ENCODE measurements at regions not wholly inside any gene's neighbourhood (a gene's known extent, or its start where the extent isn't known, plus 50 kb on each side); places are given as distances from the start of the nearest gene placed in this dataset.
"Not testable (repeated sequence)": the region's sequence is repeated elsewhere in the genome, so short reads cannot be mapped to it uniquely, and the experiment has no call there.

DNA sequence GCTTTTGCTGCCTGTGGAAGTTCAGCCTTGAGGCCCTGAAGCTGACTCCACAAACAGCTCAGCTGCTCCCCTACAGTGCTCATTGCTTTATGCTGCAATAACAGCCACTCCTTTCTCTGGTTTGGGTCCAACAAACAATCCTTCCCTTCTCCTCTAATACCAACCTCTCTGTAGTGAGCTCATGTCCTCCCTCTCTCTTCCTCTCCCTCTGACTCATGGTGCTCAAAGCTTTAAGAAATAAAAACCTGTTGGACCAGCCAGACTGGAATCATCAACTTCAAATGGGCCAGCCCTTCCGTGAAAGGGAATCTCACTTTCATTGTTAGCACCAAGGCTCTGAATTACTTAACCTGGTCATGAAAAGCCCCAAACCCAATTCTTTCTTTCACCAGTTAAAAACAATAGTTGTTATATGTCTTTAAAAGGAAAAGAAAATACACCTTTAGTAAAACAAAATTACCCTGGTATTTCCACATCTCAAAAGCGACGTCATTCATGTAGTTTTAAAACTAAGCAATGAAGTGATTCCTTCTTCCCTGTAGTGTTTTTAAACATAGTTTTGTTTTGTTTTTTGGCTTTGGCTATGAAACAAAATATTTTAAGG lies 126.4 kb downstream of the DUSP6 start:
- peak in 2 of 3 experiments; percentile 49 to 81 for DNase-seq

DNA sequence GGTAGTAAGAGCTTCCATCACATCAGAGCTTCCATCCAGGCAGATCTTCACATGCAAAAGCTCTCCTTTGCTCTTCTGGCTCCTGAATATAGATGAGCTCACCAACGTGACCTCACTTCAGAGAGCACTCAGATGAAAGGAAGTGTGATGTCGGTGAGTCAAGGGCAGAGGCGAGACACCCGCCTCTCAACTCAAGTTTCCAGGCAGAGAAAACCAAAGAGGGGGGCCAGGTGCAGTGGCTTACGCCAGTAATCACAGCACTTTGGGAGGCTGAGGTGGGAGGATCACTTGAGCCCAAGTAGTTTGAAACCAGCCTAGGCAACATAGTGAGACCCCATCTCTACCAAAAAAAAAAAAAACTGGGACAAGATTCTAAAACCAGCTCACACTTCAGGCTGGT lies 126.9 kb downstream of the DUSP6 start:
- DNase-seq = peak in 2 of 3 experiments; percentile 39 to 73

- DNase-seq = not testable (repeated sequence)
Observed at GRCh38 chr12:89222580-89222979, 129.7 kb downstream of the DUSP6 start.

DNA sequence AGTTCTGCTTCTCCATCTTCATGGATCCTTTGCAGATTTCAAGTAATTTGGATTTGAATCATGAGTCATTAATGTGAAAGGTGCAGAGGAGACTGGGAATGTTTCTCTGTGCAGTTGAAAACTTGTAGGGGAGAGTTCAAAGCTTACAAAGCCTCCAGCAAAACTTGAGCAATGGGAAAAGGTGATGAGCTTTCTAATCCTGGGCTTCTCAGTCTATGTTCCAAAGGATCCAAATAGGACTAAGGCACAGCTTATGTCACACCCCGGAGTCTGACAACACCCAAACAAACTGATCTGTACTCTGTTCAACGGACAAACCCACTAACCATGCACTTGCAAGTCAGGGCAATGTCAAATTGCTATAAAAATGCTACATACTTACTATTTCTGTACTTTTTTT lies 134.8 kb downstream of the DUSP6 start:
- DNase-seq = no peak

- DNase-seq = peak in 2 of 3 experiments; percentile 24 to 67
Observed at GRCh38 chr12:89216211-89216952, 135.9 kb downstream of the DUSP6 start.

DNA sequence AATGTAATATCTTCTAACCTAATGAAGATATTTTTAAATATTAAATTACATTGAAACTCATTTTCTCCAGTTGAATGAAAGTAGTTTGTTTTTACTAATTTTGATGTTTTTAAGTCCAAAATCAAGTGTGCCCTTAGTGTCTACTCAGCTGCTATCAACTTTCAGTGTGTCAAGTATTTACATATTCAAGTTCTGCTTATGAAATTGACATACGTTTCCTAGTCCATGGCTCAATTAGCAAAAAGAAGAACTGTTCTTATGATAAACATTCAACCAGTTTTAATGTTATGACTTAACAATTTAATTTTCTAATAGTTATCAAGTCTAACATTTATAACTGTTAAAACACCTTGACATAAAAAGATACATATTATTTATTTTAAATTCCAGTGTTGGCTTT lies 137.1 kb downstream of the DUSP6 start:
- DNase-seq = no peak

DNA sequence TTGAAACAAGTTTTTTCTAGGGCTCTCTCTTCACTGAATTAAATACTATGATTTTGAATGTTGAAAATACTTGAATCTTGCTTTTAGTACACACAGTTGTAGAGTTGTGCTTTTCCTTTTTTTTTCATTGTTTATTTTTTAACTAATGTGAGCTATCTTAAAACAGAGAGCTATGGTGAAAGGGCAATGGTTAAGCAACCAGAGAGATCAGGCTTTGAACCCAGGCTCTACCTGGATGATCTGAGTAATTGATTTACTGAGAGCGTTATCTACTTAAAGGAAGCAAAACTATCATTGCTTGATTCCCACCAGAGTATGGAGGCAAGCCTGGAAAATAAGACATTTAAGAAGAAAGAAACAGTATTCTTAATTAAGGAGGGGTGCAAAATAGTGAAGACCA lies 138.6 kb downstream of the DUSP6 start:
- no peak for DNase-seq

DNA sequence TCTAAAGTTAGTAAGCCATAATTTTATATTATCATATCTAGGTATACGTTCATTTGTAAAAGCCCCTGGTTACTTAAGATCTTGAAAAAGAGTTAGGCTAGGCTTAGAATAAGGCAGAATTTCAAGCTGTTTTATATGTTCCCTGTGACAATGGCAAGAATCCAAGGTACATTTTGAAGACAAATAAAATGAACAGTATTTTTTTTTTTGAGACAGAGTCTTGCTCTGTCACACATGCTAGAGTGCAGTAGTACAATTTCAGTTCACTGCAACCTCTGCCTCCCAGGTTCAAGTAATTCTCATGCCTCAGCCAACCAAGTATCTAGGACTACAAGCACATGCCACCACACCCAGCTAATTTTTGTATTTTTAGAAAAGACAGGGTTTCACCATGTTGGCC lies 139.2 kb downstream of the DUSP6 start:
- no peak for DNase-seq

GRCh38 chr12:89212339-89212771 lies 139.9 kb downstream of the DUSP6 start:
- DNase-seq = no peak

DNA sequence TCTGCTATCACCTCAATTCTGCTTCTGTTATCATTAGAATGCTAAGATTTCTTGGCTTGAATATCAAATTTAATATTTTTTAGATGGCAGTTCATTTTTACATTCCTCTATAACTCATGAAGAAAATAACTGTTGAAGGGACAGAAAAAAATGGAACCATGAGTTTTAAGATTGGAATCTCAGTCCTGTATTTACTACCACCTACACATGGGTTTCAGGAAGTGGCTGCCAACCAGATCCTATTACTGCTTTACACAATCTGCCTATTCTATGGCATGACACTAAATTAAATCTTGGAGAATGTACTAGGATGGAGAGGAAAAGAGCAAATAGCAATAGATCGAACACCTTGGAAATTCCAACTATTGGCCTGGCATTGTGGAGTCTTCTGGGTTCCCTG lies 140.8 kb downstream of the DUSP6 start:
- DNase-seq = no peak

- no peak for DNase-seq
Observed at GRCh38 chr12:89210277-89210676, 142.0 kb downstream of the DUSP6 start.

- DNase-seq = no peak
Observed at GRCh38 chr12:89208661-89209096, 143.6 kb downstream of the DUSP6 start.

- no peak for DNase-seq
Observed at GRCh38 chr12:89206390-89206789, 145.9 kb downstream of the DUSP6 start.

DNA sequence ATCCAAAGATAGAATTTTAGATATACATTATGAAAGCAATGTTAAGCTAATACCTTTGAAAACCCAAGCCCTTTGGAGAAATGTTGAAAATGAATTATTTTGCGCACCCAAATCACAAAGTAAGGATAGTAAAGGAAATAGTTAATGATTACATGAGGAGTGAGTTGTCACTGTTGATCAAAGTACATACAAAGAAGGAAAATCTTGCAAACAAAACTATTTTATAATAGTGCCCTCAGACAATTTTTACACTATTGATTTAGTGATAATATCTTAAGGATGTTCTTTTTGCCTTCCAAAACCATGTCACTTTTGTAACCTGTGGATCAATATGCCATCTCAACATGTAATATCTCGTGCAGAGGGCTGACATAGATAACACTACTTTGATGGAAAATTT lies 146.8 kb downstream of the DUSP6 start:
- no peak for DNase-seq

DNA sequence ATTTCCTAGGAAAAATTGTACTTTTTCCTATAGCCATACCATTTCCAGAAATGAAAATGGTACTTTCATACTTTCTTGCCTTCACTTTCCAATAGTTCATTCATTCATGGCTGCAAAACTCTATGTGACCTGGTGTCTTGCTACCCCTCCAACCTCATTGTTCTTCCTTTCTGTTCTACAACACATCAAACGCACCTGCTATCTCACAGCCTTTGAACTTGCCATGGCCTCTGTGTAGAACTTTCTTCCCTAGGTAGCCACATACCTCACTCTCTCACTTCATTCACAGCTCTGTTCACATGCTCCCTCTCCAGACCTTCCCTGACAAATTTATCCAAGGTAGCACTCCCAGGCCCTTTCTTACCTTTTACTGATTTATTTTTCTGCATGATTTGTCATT lies 149.2 kb downstream of the DUSP6 start:
- no peak for DNase-seq

GRCh38 chr12:89200217-89200616 lies 152.1 kb downstream of the DUSP6 start:
- no peak for DNase-seq

DNA sequence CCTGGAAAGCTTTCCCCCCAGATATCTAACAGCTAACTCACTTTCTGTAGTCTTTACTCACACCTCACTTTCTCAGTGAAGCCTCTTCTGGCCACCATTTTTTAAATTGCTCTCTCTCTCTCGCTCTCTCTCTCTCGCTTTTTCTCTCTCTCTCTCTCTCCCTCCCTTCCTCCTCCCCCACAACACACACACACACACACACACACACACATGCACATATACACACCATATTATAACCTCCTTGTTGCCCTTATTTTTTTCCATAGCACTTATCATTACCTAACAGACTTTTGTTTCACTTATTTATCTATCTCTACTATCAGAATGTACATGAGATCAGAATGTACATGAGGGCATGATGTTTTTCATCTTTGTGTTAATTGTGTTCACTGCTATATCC lies 156.8 kb downstream of the DUSP6 start:
- DNase-seq = no peak

- no peak for DNase-seq
Observed at GRCh38 chr12:89194683-89195082, 157.6 kb downstream of the DUSP6 start.

- DNase-seq = no peak
Observed at GRCh38 chr12:89192429-89192828, 159.9 kb downstream of the DUSP6 start.

DNA sequence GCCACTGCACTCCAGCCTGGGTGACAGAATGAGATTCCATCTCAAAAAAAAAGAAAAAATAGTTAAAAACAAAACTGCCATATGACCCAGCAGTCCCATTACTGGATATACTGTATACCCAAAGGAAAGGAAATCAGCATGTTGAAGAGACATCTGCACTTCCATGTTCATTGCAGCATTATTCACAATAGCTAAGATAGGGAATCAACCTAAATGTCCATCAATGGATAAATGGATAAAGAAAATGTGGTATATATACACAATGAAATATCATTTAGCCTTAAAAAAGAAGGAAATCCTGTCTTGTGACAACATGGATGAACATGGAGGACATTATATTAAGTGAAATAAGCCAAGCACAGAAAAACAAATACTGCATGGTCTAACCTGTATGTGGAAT lies 160.7 kb downstream of the DUSP6 start:
- DNase-seq = not testable (repeated sequence)

- no peak for DNase-seq
Observed at GRCh38 chr12:89189448-89189847, 162.9 kb downstream of the DUSP6 start.

DNA sequence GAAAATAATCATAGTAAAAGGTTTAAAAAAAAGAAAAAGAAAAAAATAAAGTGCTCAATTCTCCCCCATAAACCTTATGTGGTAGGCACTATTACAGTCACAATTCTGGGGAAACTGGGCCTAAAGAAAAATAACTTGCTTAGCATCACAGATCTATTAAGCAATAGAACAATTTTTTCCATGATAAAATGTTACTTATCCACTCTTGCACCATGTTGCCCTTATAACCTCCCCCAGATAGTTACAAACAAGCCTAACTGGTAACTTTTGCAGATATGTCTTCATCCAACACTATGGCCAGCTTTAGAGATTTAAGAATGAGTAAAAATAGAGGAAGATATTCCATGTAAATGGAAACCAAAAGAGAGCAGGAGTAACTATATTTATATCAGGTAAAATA lies 164.8 kb downstream of the DUSP6 start:
- DNase-seq = no peak

GRCh38 chr12:89185889-89186288 lies 166.4 kb downstream of the DUSP6 start:
- DNase-seq = no peak

- no peak for DNase-seq
Observed at GRCh38 chr12:89185181-89185580, 167.1 kb downstream of the DUSP6 start.

- no peak for DNase-seq
Observed at GRCh38 chr12:89183985-89184435, 168.3 kb downstream of the DUSP6 start.
